Pons (tissue), 1 donor: ENCODE measurements at regions not wholly inside any gene's neighbourhood (a gene's known extent, or its start where the extent isn't known, plus 50 kb on each side); places are given as distances from the start of the nearest gene placed in this dataset.

ENCODE experiments used
- DNase-seq: peaks from one replicate; pipeline ENCODE4 v3.0.0-alpha.2; 2016; ENCODE audit warnings: low spot score

GRCh38 chr11:96607864-96608558, 218.2 kb downstream of the JRKL start:
- no peak for DNase-seq

- no peak for DNase-seq
Measured at GRCh38 chr11:96614101-96614500, 224.3 kb downstream of the JRKL start.

DNA sequence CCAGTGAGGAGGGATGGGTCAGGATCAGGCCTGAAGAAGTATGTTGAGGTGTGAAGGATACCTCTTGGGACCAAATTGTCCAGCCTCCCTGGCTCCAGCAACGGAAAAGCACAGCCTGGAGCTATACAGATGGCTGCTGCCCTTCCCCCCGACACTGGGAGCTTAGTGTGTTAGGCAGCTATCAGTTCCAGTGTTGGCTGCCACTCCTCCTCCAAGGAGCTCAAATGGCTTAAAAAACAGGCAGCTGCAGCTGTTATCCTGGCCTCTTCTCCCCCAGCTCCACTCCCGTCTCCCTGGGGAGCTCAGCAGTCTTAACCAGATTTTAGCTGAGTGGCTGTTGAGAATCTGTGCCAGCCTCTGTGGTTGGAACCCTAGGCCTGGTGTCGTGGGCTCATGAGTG, 225.0 kb downstream of the JRKL start:
- no peak for DNase-seq

GRCh38 chr11:96620464-96621044, 230.7 kb downstream of the JRKL start:
- DNase-seq: no peak

DNA sequence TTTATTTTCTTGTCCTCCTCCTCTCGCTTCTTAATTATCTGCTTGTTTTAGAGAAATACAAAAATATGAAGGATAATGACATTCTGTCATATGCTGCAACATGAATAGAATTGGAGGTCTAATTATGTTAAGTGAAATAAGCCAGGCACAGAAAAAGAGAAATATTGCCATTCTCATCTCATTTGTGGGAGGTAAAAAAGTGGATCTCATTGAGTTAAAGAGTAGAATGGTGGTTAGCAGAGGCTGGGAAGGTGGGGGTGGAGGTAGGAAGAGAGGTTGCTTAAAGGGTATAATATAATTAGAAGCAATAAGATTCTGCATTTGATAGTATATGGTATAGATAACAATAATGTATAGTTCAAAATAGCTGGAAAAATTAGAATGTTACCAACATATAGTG, 231.3 kb downstream of the JRKL start:
- DNase-seq: no peak

DNA sequence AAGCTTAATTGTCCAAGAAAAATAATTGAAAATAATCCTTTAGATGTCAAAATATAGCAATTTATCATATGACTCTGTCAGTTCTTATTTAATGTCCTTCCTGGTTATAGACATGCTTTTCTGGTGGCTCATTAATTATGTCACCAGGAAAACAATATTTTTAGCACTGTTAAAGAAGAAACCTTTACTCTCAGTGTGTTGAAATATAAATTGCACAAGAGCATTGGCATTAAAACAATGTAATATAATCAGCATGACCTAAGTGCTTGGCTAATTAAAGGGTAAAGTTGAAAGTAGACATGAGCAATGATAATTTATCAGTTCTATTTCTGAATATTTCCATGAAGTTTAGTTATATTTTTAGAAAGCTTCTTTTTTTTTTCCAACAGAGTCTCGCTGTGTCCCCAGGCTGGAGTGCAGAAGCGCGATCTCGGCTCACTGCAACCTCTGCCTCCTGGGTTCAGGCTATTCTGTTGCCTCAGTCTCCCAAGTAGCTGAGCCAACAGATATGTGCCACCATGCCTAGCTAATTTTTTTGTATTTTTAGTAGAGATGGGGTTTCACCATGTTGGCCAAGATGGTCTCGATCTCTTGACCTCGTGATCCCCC, 232.3 kb downstream of the JRKL start:
- DNase-seq: no peak

GRCh38 chr11:96624126-96624525, 234.3 kb downstream of the JRKL start:
- no peak for DNase-seq

DNA sequence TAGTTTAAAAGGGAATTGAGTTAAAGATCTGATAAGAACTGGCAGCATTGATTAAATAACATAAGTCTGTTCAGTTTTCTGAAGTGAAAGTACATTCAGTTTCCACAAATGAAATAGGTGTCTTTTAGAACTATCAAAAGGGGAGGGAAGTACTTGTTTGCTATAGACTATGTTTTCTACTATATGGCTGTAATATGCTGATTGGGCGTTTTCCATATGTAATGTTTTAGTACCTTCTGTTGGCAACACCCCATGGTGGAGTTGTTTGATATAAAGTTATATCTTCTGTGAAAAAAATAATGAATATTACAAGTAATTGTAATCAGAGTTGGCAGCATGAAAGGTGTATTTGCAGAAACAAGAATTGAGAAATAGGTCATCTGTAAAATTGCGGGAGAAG, 237.6 kb downstream of the JRKL start:
- no peak for DNase-seq

DNA sequence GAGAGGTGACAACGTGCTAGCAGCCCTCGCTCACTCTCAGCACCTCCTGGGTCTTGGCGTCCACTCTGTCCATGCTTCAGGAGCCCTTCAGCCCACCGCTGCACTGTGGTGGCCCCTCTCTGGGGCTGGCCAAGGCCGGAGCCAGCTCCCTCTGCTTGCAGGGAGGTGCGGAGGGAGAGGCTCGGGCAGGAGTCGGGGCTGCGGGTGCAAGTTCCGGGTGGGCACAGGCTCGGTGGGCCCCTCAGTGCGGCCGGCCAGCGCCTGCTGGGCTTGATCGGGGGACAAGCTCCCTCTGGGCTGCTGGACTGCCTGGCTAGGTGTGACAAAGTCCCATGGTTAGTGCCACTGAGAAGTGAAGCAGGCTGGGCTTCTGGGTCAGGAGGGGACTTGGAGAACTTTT, 245.8 kb downstream of the JRKL start:
- no peak for DNase-seq

DNA sequence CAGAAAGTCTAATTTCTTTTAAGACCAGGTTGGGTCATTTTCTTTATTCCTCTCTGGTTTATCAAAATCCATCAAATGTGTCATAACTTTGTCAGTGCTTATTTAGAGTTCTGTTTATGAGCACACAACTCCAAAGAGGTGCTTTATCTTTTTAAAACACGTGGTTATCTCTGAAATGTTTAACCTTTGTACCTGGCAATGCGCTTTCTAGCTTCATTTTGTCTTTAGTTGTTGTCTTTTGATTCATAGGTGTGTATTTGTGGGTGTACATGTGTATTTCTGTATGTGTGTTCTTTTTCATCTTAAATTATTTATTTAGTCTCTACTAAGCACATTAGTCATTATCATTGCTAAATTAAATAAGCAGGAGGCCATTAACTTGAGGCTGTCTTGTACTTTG, 251.4 kb downstream of the JRKL start:
- no peak for DNase-seq

- peak; percentile 7 for DNase-seq
Measured at GRCh38 chr11:96642583-96642982, 252.8 kb downstream of the JRKL start.

- DNase-seq: no peak
Measured at GRCh38 chr11:96643173-96643572, 253.4 kb downstream of the JRKL start.

- DNase-seq: no peak
Measured at GRCh38 chr11:96647621-96648020, 257.8 kb downstream of the JRKL start.

DNA sequence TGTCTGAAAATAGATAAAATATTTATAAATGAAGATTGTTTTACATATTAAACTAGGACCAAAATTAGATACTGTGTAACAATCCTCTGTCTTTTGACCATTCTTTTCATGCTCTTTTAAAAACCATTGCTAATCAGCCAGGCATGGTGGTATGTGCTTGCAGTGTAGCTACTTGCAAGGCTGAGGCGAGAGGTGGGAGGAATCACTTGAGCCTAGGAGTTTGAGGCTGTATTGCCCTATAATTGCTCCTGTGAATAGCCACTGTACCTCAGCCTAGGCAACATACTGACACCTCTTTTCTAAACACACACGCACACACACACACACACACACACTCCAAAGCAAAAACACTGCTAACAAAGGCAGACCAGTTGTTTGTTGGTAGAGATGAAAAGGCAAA, 259.2 kb downstream of the JRKL start:
- no peak for DNase-seq

DNA sequence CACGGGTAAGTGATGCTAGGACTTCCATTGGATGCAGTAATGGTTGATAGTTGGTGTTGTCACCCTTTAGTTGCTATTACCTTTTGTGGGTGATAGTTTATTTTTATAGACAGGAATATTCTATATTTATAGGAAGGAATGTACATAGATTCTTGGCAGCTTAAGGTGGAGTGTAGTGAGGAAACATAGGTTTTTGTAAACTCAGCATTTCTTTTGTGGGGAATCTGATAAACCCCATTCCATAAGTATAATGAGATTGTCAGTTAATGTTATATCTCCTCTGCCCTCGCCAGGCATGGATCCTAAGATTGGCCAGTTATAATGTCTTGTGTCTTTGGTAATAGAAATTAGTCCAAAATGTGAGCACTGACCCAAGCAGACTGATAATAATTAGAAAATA, 262.7 kb downstream of the JRKL start:
- no peak for DNase-seq

DNA sequence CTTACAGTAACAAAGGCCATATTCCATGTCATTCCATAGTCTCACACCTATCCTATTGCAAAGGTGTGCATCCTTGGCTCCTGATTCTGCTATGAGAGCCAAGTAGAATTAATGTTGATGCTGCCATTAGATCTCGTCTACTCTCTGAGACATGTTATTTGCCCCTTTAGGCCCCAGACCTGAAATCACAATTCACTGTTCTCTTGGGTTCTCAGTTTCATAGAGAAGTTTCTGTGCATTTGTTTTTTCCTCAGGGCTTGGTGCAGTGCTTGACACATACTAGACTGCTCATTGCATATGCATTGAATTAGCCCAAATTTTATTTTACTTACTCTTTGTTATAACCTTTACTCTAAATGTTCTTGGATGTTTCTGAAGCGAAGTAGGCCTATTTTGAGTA, 265.7 kb downstream of the JRKL start:
- no peak for DNase-seq

DNA sequence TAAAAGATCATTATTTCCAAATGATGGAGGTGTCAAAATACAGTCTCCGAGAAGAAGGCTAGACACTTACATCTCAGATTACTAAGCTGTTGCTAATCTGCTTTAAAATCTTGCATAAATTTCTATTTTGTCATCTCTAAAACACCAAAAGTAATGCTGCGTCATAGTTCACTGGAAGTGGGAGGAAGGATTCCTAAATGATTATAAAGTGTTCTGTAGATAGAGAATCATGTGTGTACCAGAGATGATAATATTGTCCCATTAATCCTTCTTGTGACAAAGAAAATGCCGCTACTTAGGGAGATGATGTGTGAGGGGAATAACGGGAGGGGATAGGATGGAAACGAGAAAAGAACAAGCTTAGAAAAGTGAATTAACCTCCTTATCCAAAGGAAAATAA, 268.6 kb downstream of the JRKL start:
- no peak for DNase-seq

- DNase-seq: no peak
Measured at GRCh38 chr11:96664110-96664509, 274.3 kb downstream of the JRKL start.

DNA sequence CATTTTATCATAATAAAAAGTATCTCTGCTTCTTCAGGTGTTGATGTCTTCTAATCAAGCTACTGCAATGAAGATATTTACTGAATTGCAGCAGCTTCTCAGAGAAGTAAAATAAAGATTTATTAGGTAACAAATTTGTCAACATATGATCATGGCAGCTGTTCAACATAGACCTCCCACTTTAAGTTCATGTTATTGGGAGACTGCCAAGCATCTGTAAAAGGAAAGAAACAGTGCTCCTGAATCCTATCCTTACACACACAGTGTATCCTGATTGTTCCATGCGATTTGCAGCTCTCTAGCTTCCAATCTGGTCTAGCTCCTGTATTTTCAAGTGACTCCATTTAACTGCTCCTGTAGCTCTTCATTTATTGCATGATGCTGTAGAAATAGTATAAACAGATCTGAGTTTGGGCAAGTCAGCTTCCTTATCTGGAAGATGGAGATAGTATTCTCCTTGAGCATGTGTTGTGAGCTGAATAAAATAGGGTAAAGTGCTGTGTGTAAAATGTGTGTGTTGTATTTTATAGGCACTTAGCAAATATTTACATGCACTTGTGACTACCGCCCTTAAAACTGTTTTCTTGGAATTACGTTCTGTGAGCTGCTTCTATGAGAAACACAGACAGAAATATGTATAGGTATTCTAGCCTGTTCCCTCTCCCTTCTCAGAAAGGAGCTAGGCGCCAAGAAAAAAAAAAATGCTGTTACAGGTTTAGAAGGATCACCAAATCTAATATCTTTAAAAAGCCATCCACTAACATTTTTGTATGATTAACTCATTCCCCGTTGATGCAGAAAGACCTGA, 290.6 kb downstream of the JRKL start:
- DNase-seq: no peak

DNA sequence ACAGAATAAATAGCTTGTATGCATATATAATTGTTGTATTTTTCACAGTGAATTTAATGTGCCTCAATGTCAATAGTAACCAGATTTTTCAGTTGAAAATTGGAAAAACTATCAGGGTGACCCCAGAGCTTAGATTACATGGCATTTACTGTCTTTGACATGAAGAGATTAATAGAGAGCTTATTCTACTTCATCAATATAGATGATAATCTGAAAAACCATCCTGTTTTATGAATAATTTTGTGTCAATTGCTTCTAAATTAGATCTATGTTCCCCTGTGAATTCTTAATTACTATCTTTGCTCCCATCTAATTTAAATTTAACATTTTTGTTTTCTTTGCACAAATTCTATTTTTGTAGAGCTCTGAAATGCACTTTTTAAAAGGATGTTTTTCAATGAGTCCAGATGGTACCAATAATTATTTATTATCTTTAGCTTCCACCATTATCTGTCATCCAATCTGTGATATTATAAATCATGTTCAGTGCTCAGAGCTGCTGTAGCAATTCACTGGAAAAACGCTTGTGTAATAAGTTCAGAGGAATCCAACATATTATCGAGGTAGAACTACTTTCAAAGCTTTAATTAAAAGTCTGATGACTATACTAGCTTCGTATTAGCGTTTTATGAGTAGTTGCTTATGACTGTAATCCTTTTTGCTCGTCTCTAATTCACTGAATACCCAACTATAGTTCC, 291.4 kb downstream of the JRKL start:
- no peak for DNase-seq

- DNase-seq: no peak
Measured at GRCh38 chr11:96694338-96694737, 304.5 kb downstream of the JRKL start.

GRCh38 chr11:96696731-96697130, 306.9 kb downstream of the JRKL start:
- DNase-seq: no peak
